Bronchial epithelial cell (primary cell): ENCODE measurements at regions not wholly inside any gene's neighbourhood (a gene's known extent, or its start where the extent isn't known, plus 50 kb on each side); places are given as distances from the start of the nearest gene placed in this dataset.
"Not testable (repeated sequence)": the region's sequence is repeated elsewhere in the genome, so short reads cannot be mapped to it uniquely, and the experiment has no call there.

ENCODE experiments used
- DNase-seq: peaks from one replicate; pipeline ENCODE4 v3.0.0-alpha.2; 2010; ENCODE audit warnings: low read depth
- FAIRE-seq: peaks from 2 replicates; lab custom pipeline; 2011; peaks lifted over from hg19 to GRCh38; lab: Jason Lieb, UNC
- H3K27me3 ChIP-seq: 2 replicates; pipeline ENCODE4 v1.5.1; 2011; ENCODE audit warnings: low read length; ENCODE audit not compliant: control insufficient read depth, insufficient read depth
- H3K36me3 ChIP-seq: 2 replicates; pipeline ENCODE4 v1.5.1; 2011; ENCODE audit warnings: low read length; ENCODE audit not compliant: control insufficient read depth, insufficient read depth
- H3K4me3 ChIP-seq: 2 replicates; pipeline ENCODE4 v1.5.1; 2011; ENCODE audit warnings: mild to moderate bottlenecking, low read depth, low read length, control low read depth
- TF ChIP-seq, protein P1 (sequence below): IDR thresholded peaks from 2 replicates; pipeline ENCODE4 v1.5.1; 2011; ENCODE audit warnings: mild to moderate bottlenecking, moderate library complexity, low read length, control low read depth, inconsistent platforms; ENCODE audit not compliant: insufficient read depth, severe bottlenecking

- no peaks in the 10 kb centered on the region for H3K27me3 ChIP-seq
- TF ChIP-seq, protein P1, sequence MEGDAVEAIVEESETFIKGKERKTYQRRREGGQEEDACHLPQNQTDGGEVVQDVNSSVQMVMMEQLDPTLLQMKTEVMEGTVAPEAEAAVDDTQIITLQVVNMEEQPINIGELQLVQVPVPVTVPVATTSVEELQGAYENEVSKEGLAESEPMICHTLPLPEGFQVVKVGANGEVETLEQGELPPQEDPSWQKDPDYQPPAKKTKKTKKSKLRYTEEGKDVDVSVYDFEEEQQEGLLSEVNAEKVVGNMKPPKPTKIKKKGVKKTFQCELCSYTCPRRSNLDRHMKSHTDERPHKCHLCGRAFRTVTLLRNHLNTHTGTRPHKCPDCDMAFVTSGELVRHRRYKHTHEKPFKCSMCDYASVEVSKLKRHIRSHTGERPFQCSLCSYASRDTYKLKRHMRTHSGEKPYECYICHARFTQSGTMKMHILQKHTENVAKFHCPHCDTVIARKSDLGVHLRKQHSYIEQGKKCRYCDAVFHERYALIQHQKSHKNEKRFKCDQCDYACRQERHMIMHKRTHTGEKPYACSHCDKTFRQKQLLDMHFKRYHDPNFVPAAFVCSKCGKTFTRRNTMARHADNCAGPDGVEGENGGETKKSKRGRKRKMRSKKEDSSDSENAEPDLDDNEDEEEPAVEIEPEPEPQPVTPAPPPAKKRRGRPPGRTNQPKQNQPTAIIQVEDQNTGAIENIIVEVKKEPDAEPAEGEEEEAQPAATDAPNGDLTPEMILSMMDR = no peak
- no peaks in the 10 kb centered on the region for H3K36me3 ChIP-seq
- FAIRE-seq (no peak), DNase-seq (no peak)
- no peak overlapping the region for H3K4me3 ChIP-seq
Observed at GRCh38 chr5:91456928-91457680, 74.0 kb upstream of the ARRDC3 start.

DNA sequence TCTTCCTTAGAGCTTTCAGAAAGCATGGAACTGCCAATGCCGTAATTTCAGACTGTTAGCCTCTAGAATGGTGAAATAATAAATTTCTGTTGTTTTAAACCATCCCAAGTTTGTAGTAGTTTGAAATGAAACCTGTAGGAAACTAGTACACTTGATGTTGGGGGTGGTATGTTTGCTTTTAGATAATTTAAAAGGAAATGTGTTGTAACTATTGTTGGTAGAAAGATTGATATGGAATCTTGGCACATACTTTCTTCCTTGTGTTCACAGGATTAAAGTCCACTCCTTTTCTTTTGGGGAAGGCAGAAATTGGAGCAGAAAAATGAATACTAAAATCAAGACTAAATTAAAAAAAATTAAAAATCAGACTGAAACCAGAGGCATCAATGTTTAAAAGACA lies 66.0 kb upstream of the ARRDC3 start:
- TF ChIP-seq, protein P1 = no peak
- DNase-seq = no peak
- FAIRE-seq = no peak

GRCh38 chr5:91448079-91448478 lies 65.0 kb upstream of the ARRDC3 start:
- not testable (repeated sequence) for H3K36me3 ChIP-seq, H3K27me3 ChIP-seq, H3K4me3 ChIP-seq, DNase-seq, FAIRE-seq

More for the DNA sequence above, 66.0 kb upstream of the ARRDC3 start:
- Histone ChIP-seq H3K27me3 (no peaks in the 10 kb centered on the region), H3K36me3 (no peaks in the 10 kb centered on the region), H3K4me3 (no peak overlapping the region)

DNA sequence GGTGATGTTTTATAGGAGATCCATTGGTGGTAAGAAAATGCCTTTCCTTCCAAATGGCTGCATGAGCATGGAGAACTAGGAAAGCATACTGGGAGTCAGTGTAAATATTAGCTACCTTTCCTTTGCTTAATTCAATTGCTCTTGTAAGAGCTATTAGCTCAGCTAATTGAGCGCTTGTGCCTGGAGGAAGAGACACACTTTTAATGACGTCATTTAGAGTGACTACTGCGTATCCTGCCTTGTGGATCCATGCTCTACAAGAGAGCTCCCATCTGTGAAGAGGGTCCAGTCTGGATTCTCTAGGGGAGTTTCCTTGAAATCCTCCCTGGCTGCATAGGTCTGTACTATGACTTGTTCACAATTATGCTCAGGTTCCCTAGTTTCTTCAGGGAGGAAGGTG lies 63.8 kb upstream of the ARRDC3 start:
- DNase-seq, H3K27me3 ChIP-seq, H3K36me3 ChIP-seq, H3K4me3 ChIP-seq, FAIRE-seq: not testable (repeated sequence)

- peak; percentile 62 for DNase-seq
- TF ChIP-seq, protein P1 = no peak
- no peak for FAIRE-seq
- Histone ChIP-seq H3K36me3 (no peaks in the 10 kb centered on the region), H3K4me3 (no peak overlapping the region), H3K27me3 (no peaks in the 10 kb centered on the region)
Observed at GRCh38 chr5:91443761-91444467, 60.8 kb upstream of the ARRDC3 start.

DNA sequence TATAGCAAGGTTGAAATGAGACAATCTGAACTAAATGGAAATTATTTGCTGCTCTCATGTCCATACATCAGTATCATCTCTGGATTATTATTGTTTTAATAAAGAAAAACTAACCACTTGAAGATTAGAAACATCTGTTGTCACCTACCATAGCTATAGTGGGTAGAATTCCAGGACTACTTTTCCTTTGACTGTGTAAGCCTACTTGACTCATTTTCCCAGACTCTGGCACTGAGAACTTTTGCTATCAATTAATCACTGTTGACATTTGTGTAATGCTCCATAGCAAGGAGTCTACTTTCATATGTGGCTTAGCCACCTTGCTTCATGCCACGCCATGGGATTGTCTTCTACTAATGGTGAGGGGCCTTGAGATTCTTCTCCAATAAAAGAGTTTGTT lies 59.9 kb upstream of the ARRDC3 start:
- TF ChIP-seq, protein P1 = no peak
- no peak overlapping the region for H3K4me3 ChIP-seq
- FAIRE-seq (no peak), DNase-seq (peak; percentile 83)
- H3K36me3 ChIP-seq = no peaks in the 10 kb centered on the region
- H3K27me3 ChIP-seq = no peaks in the 10 kb centered on the region
